ENCODE measurements at regions not wholly inside any gene's neighbourhood (a gene's known extent, or its start where the extent isn't known, plus 50 kb on each side); places are given as distances from the start of the nearest gene placed in this dataset.
"Not testable (repeated sequence)": the region's sequence is repeated elsewhere in the genome, so short reads cannot be mapped to it uniquely, and the experiment has no call there.

DNA sequence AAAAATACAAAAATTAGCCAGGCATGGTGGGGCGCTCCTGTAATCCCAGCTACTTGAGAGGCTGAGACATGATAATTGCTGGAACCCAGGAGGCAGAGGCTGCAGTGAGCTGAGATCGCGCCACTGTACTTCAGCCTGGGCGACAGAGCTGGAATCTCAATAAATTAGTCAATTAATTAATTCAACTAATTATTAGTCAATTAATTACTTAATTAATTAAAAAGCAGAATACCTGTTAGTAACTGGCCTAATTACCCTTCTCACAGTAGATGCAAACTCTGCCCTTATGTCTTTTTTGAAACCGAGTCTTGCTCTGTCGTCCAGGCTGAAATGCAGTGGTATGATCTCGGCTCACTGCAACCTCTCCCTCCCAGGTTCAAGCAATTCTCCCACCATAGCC is 261.2 kb downstream of the ASMT start:
- TF ChIP-seq, protein P1, sequence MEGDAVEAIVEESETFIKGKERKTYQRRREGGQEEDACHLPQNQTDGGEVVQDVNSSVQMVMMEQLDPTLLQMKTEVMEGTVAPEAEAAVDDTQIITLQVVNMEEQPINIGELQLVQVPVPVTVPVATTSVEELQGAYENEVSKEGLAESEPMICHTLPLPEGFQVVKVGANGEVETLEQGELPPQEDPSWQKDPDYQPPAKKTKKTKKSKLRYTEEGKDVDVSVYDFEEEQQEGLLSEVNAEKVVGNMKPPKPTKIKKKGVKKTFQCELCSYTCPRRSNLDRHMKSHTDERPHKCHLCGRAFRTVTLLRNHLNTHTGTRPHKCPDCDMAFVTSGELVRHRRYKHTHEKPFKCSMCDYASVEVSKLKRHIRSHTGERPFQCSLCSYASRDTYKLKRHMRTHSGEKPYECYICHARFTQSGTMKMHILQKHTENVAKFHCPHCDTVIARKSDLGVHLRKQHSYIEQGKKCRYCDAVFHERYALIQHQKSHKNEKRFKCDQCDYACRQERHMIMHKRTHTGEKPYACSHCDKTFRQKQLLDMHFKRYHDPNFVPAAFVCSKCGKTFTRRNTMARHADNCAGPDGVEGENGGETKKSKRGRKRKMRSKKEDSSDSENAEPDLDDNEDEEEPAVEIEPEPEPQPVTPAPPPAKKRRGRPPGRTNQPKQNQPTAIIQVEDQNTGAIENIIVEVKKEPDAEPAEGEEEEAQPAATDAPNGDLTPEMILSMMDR (IDR thresholded peaks at IDR 0.05; ENCODE audit: extremely low read depth, insufficient read depth, missing control alignments), result no peak
- in situ Hi-C loops (cut with MboI; ENCODE audit: low pct_unique_long_range_greater_than_20kb, low sequenced_read_pairs, unreplicated experiment), result no loop called here
- no peak for DNase-seq (ENCODE audit: low spot score)

DNA sequence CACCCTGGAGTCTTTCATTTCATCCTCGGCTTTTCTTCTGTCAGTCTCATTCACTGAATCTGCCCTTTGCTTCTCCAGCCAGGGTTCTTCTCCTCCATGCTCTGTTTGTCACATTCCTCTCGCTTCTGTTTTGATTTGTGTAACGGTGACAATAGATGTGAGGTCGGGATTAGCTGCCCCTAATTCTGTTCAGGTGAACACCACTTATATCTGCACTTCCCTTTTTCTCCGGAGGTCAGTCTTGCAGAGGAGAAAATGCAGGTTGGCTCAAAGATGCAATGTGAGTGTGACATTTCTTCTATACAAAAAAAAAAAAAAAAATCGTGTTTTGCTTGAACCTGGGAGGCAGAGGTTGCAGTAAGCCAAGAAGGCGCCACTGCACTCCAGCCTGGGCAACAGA is 262.9 kb downstream of the ASMT start:
- DNase-seq (ENCODE audit: low spot score), result no peak
- TF ChIP-seq, protein P1 (IDR thresholded peaks at IDR 0.05; ENCODE audit: extremely low read depth, insufficient read depth, missing control alignments), result no peak
- in situ Hi-C loops (cut with MboI; ENCODE audit: low pct_unique_long_range_greater_than_20kb, low sequenced_read_pairs, unreplicated experiment), result no loop called here

DNA sequence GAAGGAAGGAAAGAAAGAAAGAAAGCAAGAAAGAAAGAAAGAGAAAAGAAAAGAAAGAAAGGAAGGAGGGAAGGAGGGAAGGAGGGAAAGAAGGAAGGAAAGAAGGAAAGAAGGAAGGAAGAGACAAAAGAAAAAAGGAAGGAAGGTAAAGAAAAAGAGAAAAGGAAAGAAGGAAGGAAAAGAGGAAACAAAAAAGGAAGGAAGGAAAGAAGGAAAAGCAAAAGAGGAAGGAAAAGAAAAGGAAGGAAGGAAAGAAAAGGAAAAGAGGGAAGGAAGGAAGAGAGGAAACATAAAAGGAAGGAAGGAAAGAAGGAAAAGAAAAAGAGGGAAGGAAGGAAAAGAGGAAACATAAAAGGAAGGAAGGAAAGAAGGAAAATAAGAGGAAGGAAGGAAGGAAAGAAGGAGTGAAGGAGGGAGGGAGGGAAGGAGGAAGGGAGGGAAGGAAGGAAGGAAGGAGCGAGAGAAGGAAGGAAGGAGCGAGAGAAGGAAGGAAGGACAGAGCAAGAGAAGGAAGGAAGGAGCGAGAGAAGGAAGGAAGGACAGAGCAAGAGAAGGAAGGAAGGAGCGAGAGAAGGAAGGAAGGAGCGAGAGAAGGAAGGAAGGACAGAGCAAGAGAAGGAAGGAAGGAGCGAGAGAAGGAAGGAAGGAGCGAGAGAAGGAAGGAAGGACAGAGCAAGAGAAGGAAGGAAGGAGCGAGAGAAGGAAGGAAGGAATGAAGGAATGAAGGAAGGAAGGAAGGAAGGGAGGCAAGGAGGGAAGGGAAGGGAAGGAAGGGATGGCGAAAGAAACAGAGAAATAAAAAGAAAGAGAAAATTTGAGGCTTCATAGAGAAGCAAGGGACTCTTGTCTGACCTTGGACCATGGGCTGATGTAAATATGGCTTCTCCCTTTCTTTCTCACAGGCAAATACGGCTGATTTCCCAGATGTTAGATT is 266.3 kb downstream of the ASMT start:
- in situ Hi-C loops (cut with MboI; ENCODE audit: low pct_unique_long_range_greater_than_20kb, low sequenced_read_pairs, unreplicated experiment); DNase-seq (ENCODE audit: low spot score): not testable (repeated sequence)

DNA sequence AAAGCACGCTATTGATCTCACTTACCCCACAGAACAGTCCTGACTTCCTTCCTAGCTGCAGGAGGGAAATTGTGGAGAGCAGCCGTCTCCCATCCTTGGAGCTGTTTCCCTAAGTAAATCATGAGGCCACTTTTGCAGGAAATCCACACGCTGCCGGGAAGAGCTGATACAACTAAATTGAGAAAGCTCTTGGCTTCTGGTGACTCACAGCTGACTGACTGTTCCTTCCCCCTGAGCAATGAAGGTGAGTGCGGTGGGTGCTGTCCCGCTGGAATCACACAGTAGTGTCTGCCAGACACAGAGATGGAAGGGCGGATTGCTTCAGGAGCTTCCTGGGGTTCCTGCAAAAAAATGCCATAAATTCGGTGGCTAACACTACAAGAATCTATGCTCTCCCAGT is 268.9 kb downstream of the ASMT start:
- in situ Hi-C loops (cut with MboI; ENCODE audit: low pct_unique_long_range_greater_than_20kb, low sequenced_read_pairs, unreplicated experiment), result no loop called here

DNA sequence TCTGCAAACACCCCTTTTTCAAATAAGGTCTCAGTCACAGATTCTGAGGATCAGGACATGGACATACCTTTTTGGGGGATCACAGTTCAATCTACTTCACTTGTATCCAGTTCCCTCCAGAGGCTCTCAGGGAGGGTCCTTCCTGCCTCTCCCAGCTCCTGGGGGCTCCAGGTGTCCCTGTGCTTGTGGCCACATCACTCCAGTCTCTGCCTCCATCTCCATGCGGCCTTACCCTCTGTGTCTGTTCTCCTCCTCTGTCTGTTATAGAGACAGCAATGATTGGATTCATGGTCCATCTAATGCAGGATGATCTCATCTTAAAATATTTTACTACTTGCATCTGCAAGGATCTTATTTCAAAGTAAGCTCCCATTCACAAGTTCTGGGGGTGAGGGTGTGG is 269.6 kb downstream of the ASMT start:
- in situ Hi-C loops (cut with MboI; ENCODE audit: low pct_unique_long_range_greater_than_20kb, low sequenced_read_pairs, unreplicated experiment), result no loop called here
- DNase-seq (ENCODE audit: low spot score), result no peak
- TF ChIP-seq, protein P1 (IDR thresholded peaks at IDR 0.05; ENCODE audit: extremely low read depth, insufficient read depth, missing control alignments), result no peak

More for the DNA sequence above, 268.9 kb downstream of the ASMT start:
- TF ChIP-seq, protein P1 (IDR thresholded peaks at IDR 0.05; ENCODE audit: extremely low read depth, insufficient read depth, missing control alignments), result no peak
- DNase-seq (ENCODE audit: low spot score), result no peak

DNA sequence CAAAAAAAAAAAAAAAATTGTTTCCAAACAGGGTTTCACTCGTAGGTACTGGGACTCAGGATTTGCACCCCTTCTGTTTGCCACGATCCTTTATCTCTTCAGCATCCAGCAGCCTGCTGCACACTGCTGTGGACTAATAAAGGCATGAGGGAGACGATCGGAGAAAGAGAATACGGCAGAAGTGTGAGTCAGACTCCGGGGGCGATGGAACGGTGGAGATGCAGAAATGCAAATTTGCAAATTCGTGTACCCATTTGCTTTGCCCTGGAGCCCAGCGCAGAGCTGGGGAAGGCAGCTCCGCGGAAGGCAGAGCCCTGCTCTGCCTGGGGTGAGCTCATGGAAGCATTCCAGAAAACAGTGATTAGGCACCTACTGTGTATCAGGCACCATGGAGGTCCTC is 270.3 kb downstream of the ASMT start:
- TF ChIP-seq, protein P1 (IDR thresholded peaks at IDR 0.05; ENCODE audit: extremely low read depth, insufficient read depth, missing control alignments), result no peak
- in situ Hi-C loops (cut with MboI; ENCODE audit: low pct_unique_long_range_greater_than_20kb, low sequenced_read_pairs, unreplicated experiment), result no loop called here
- no peak for DNase-seq (ENCODE audit: low spot score)

DNA sequence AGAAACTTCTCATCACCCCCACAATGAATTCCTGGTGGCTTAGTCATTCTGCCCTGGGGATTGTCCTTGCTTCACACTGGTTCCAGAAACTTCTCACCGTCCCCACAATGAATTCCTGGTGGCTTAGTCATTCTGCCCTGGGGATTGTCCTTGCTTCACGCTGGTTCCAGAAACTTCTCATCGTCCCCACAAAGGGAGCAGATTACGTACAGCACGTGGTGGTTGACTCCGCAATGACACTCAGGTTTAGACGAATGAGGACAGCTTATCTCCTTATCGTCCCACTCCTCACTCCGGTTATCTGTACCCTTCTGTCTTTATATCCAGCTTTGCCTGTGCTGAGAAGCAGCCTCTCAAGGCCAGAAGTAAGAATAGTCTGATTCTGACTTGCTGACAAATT is 273.4 kb downstream of the ASMT start:
- DNase-seq (ENCODE audit: low spot score); in situ Hi-C loops (cut with MboI; ENCODE audit: low pct_unique_long_range_greater_than_20kb, low sequenced_read_pairs, unreplicated experiment): not testable (repeated sequence)

DNA sequence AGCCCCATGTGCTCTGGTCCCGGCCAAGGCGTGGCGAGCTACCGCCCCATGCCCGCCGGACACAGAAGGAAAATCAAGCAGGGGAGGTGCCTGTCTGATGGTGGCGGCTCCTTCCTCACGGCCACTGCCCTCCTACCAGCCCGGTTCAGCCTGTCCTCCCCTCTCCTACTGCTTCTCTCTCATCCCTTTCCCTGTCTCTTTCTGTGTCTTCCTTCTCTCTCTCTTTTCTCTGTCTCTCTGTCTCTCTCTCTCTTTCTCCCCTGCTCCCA is 279.1 kb downstream of the ASMT start:
- in situ Hi-C loops (cut with MboI; ENCODE audit: low pct_unique_long_range_greater_than_20kb, low sequenced_read_pairs, unreplicated experiment), result no loop called here
- no peak for DNase-seq (ENCODE audit: low spot score)
- TF ChIP-seq, protein P1 (IDR thresholded peaks at IDR 0.05; ENCODE audit: extremely low read depth, insufficient read depth, missing control alignments), result no peak

Data from GM13977 (cell line).